ENCODE measurements at regions not wholly inside any gene's neighbourhood (a gene's known extent, or its start where the extent isn't known, plus 50 kb on each side); places are given as distances from the start of the nearest gene placed in this dataset.

GRCh38 chr15:30824518-30825195, 79.1 kb upstream of the FAN1 start:
- no peaks in the 10 kb centered on the region for H3K79me2 ChIP-seq (ENCODE audit: control insufficient read depth, insufficient read depth, low read length)
- no peak for FAIRE-seq
- SMC1A ChIA-PET (ENCODE audit: uncharacterized antibody, unreplicated experiment): no interaction called here

More at GRCh38 chr15:30824518-30825195, 79.1 kb upstream of the FAN1 start:
- Histone ChIP-seq H3K27me3 (replicated peaks in 1 of 2; ENCODE audit: control insufficient read depth in 2 of 2, insufficient read depth in 2 of 2, low read length in 1 of 2) (no peaks in the 10 kb centered on the region), H3K4me1 (ENCODE audit: control insufficient read depth, insufficient read depth, low read length) (no peaks in the 10 kb centered on the region), H2AFZ (ENCODE audit: control insufficient read depth, low read depth, low read length) (no peak overlapping the region), H3K4me2 (ENCODE audit: control insufficient read depth, insufficient read depth) (no peak overlapping the region), H3K9ac (ENCODE audit: control insufficient read depth, insufficient read depth, low read length) (no peak overlapping the region), H3K4me3 (no peak overlapping the region), H3K36me3 (ENCODE audit: control insufficient read depth in 2 of 2, insufficient read depth in 2 of 2, low read length in 1 of 2) (no peaks in the 10 kb centered on the region), H4K20me1 (ENCODE audit: control insufficient read depth, insufficient read depth) (no peaks in the 10 kb centered on the region), H3K27ac (ENCODE audit: control insufficient read depth, insufficient read depth) (no peak overlapping the region), H3K9me3 (replicated peaks; ENCODE audit: control insufficient read depth, insufficient read depth, low read length) (no peaks in the 10 kb centered on the region)
- POLR2A ChIA-PET: no interaction called here
- ATAC-seq (no peak), DNase-seq (ENCODE audit: low read depth, low spot score) (no peak)
- TF ChIP-seq RBBP5 (conservative IDR thresholded peaks at IDR 0.05): no peak
- TF ChIP-seq, protein P1, sequence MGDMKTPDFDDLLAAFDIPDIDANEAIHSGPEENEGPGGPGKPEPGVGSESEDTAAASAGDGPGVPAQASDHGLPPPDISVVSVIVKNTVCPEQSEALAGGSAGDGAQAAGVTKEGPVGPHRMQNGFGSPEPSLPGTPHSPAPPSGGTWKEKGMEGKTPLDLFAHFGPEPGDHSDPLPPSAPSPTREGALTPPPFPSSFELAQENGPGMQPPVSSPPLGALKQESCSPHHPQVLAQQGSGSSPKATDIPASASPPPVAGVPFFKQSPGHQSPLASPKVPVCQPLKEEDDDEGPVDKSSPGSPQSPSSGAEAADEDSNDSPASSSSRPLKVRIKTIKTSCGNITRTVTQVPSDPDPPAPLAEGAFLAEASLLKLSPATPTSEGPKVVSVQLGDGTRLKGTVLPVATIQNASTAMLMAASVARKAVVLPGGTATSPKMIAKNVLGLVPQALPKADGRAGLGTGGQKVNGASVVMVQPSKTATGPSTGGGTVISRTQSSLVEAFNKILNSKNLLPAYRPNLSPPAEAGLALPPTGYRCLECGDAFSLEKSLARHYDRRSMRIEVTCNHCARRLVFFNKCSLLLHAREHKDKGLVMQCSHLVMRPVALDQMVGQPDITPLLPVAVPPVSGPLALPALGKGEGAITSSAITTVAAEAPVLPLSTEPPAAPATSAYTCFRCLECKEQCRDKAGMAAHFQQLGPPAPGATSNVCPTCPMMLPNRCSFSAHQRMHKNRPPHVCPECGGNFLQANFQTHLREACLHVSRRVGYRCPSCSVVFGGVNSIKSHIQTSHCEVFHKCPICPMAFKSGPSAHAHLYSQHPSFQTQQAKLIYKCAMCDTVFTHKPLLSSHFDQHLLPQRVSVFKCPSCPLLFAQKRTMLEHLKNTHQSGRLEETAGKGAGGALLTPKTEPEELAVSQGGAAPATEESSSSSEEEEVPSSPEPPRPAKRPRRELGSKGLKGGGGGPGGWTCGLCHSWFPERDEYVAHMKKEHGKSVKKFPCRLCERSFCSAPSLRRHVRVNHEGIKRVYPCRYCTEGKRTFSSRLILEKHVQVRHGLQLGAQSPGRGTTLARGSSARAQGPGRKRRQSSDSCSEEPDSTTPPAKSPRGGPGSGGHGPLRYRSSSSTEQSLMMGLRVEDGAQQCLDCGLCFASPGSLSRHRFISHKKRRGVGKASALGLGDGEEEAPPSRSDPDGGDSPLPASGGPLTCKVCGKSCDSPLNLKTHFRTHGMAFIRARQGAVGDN (IDR thresholded peaks at IDR 0.05): no peak
- TF ChIP-seq SMAD1 (IDR thresholded peaks at IDR 0.05; ENCODE audit: low read depth, partially characterized antibody): no peak
- TF ChIP-seq CTCF (IDR thresholded peaks at IDR 0.05 in 2 of 3, conservative IDR thresholded peaks at IDR 0.05 in 1 of 3; ENCODE audit: control insufficient read depth in 2 of 3, extremely low read depth in 1 of 3, insufficient read depth in 1 of 3, low read depth in 3 of 3, low read length in 3 of 3): no peak
- no peak for TF ChIP-seq IKZF2 (IDR thresholded peaks at IDR 0.05)
- TF ChIP-seq MEF2B (IDR thresholded peaks at IDR 0.05; ENCODE audit: partially characterized antibody, poor library complexity, severe bottlenecking): no peak
- no peak for TF ChIP-seq CEBPB (IDR thresholded peaks at IDR 0.05; ENCODE audit: borderline replicate concordance in 1 of 2, low read depth in 2 of 2, low read length in 2 of 2)
- TF ChIP-seq ZNF274 (IDR thresholded peaks at IDR 0.05; ENCODE audit: insufficient read depth, insufficient read length): no peak
- TF ChIP-seq EP300 (IDR thresholded peaks at IDR 0.05; ENCODE audit: borderline replicate concordance in 1 of 2, control insufficient read depth in 1 of 2, low read depth in 2 of 2, low read length in 2 of 2): no peak
- TF ChIP-seq ATF7 (IDR thresholded peaks at IDR 0.05; ENCODE audit: low read depth): no peak
- no peak for TF ChIP-seq POLR2AphosphoS5 (IDR thresholded peaks at IDR 0.05; ENCODE audit: low read length)
- TF ChIP-seq YY1 (IDR thresholded peaks at IDR 0.05; ENCODE audit: low read depth, low read length): no peak
- no peak for TF ChIP-seq CBX3 (IDR thresholded peaks at IDR 0.05; ENCODE audit: borderline replicate concordance, low read depth)
- no peak for TF ChIP-seq RAD51 (IDR thresholded peaks at IDR 0.05)
- TF ChIP-seq SMC3 (IDR thresholded peaks at IDR 0.05; ENCODE audit: borderline replicate concordance, low read length): no peak
- no peak for TF ChIP-seq SMAD5 (IDR thresholded peaks at IDR 0.05; ENCODE audit: low read depth)
- CTCF ChIA-PET: interaction anchor here (0.5 kb wide), 1 partner anchor 179 kb away, joined by 3 read pairs; no protein-coding TSS in a partner anchor
- intact Hi-C loops (cut with micrococcal nuclease; ENCODE audit: unreplicated experiment): no loop called here
- in situ Hi-C loops (cut with MboI): no loop called here
- RAD21 ChIA-PET (ENCODE audit: unreplicated experiment): no interaction called here
- 78% methylated on average over 14 of the region's 14 CpGs for WGBS (ENCODE audit: insufficient coverage, insufficient replicate concordance, low lambda C conversion rate, missing lambda C conversion rate)
- no TSS peak for BruUV-seq (replicated peaks)
